Muscle layer of duodenum (tissue), 2 donors: ENCODE measurements at regions not wholly inside any gene's neighbourhood (a gene's known extent, or its start where the extent isn't known, plus 50 kb on each side); places are given as distances from the start of the nearest gene placed in this dataset.

Source experiments
- H3K27ac ChIP-seq: one replicate; pipeline ENCODE4 v1.7.0; 2013; ENCODE audit warnings: mild to moderate bottlenecking, low read length
- H3K27me3 ChIP-seq: one replicate; pipeline ENCODE4 v1.7.0; 2013; ENCODE audit warnings: low read depth, mild to moderate bottlenecking, control low read depth, low read length
- H3K36me3 ChIP-seq, 2 donors: one replicate each; pipeline ENCODE4 v1.7.0; 2013; ENCODE audit warnings: low read length in 2 of 2, control low read depth in 1 of 2, mild to moderate bottlenecking in 1 of 2; ENCODE audit not compliant: insufficient read depth in 2 of 2, control insufficient read depth in 1 of 2
- H3K4me1 ChIP-seq, 2 donors: one replicate each; pipeline ENCODE4 v1.7.0; 2013; ENCODE audit warnings: low read length in 2 of 2, mild to moderate bottlenecking in 2 of 2, control low read depth in 1 of 2, moderate library complexity in 1 of 2; ENCODE audit not compliant: insufficient read depth in 2 of 2, control insufficient read depth in 1 of 2
- H3K4me3 ChIP-seq, 2 donors: one replicate each; pipeline ENCODE4 v1.7.0; 2013; ENCODE audit warnings: low read length in 2 of 2, low read depth in 1 of 2, mild to moderate bottlenecking in 1 of 2
- H3K9me3 ChIP-seq, 2 donors: one replicate each; pipeline ENCODE4 v1.7.0; 2013; ENCODE audit warnings: low read length in 2 of 2, control low read depth in 1 of 2, mild to moderate bottlenecking in 1 of 2; ENCODE audit not compliant: control insufficient read depth in 1 of 2
- donor health status: healthy.

DNA sequence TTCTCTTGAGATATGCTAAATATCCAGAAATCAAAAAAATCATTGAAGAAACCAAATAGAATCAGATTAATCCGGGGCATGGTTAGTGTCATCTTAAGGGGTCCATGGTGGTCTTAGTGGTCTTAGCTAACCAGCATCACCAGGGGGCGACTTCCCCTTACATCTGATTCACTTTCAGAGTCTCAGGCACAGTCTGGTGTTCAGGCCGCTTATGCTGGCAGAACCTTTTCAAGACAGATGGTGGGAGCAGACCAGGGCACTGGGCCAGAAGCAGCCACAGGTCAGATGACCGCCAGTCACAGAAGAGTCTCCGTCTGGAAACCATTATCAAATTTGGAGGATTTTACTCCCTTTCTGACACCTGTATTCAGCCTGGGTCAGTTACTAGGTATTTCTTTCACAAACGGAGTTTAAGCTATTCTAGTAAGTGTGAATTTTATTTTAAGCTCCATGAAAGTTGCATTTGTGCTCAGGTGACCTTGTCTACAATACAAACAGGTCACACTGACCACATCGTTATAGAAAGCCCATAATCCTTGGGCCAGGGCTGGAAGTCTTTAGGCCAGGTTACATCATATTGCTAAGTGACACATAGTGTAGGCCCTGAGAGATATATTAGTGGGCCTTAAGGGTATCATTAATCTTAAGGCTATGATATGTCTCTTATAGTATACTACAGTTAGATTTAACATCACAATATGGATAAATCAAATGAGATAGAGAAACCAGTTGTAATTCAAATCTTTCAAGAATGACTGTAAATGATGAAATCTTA lies 365.5 kb downstream of the GBE1 start:
- H3K4me1 ChIP-seq: no peaks in the 10 kb centered on the region
- no peaks in the 10 kb centered on the region for H3K9me3 ChIP-seq
- H3K27ac ChIP-seq: no peak overlapping the region
- no peak overlapping the region for H3K4me3 ChIP-seq
- no peaks in the 10 kb centered on the region for H3K36me3 ChIP-seq
- H3K27me3 ChIP-seq: no peaks in the 10 kb centered on the region

GRCh38 chr3:81394651-81395524 lies 366.6 kb downstream of the GBE1 start:
- no peaks in the 10 kb centered on the region for H3K9me3 ChIP-seq
- H3K4me3 ChIP-seq: no peak overlapping the region
- no peak overlapping the region for H3K27ac ChIP-seq
- H3K4me1 ChIP-seq: no peaks in the 10 kb centered on the region
- no peaks in the 10 kb centered on the region for H3K27me3 ChIP-seq
- no peaks in the 10 kb centered on the region for H3K36me3 ChIP-seq

GRCh38 chr3:81393251-81393650 lies 368.2 kb downstream of the GBE1 start:
- Histone ChIP-seq H3K36me3 (no peaks in the 10 kb centered on the region), H3K4me1 (no peaks in the 10 kb centered on the region), H3K27me3 (no peaks in the 10 kb centered on the region), H3K4me3 (no peak overlapping the region), H3K9me3 (no peaks in the 10 kb centered on the region), H3K27ac (no peak overlapping the region)

DNA sequence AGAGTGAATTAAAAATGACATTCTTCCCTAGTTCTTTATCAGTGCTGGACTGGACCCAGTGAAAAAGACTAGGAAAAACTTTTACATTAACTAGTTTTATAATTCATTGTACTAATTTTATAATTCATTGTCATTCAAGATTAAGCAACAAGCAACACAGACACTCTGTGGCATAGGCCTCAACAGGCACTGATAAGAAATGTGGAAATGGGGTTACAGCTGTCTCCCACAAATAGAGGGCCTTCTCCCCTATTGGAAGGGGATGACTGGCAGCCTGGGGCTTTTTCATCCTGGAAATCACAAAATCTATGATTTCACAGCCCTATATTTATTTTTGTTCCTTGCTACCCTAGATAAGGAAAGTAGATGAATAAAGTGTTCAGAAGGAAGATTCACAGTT lies 370.6 kb downstream of the GBE1 start:
- H3K36me3 ChIP-seq: no peaks in the 10 kb centered on the region
- no peaks in the 10 kb centered on the region for H3K9me3 ChIP-seq
- no peak overlapping the region for H3K4me3 ChIP-seq
- H3K27me3 ChIP-seq: no peaks in the 10 kb centered on the region
- no peaks in the 10 kb centered on the region for H3K4me1 ChIP-seq
- no peak overlapping the region for H3K27ac ChIP-seq

DNA sequence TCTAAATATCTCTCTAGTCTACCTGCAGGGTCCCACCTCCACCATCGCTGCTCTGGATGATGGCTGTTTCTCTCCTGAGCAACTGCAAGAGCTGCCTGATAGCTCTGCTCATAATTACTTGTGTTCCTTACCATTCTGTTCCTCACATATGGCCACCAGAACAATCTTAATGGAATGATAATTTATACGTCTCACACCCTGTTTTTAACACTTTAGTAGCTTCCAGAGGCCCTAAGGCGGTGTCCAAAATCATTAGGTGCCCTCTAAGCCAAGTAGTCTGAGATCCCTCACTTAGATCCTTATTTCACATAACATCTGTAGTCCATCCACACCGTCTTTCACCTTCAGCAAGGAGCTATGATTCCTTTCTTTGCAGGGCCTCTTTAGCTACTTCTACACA lies 373.3 kb downstream of the GBE1 start:
- Histone ChIP-seq H3K4me3 (no peak overlapping the region), H3K36me3 (no peaks in the 10 kb centered on the region), H3K27ac (no peak overlapping the region), H3K27me3 (no peaks in the 10 kb centered on the region), H3K4me1 (no peaks in the 10 kb centered on the region), H3K9me3 (no peaks in the 10 kb centered on the region)

GRCh38 chr3:81382470-81382869 lies 379.0 kb downstream of the GBE1 start:
- Histone ChIP-seq H3K36me3 (no peaks in the 10 kb centered on the region), H3K27me3 (no peaks in the 10 kb centered on the region)

DNA sequence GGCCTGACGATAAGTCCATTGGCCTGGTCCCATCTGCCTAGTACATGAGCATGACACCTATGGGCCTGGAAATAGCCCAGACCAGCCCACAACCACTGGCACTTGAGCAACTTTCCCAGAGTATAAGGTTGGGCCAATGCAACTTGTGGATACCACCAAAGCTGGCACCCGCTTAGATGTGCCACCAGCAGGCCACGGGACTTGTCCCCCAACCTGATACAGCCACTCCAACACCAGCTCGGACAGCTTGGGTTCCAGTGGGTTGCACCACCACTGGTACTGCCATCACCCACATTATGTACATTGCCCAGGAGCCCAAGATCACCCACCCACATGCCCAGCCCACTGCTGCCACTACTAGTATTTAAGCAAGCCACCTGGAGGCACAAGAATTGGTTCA lies 381.2 kb downstream of the GBE1 start:
- Histone ChIP-seq H3K27ac (no peak overlapping the region), H3K36me3 (no peaks in the 10 kb centered on the region), H3K4me3 (no peak overlapping the region), H3K4me1 (no peaks in the 10 kb centered on the region), H3K27me3 (no peaks in the 10 kb centered on the region), H3K9me3 (no peaks in the 10 kb centered on the region)

More at GRCh38 chr3:81382470-81382869, 379.0 kb downstream of the GBE1 start:
- Histone ChIP-seq H3K27ac (no peak overlapping the region), H3K4me3 (no peak overlapping the region), H3K9me3 (no peaks in the 10 kb centered on the region), H3K4me1 (no peaks in the 10 kb centered on the region)

DNA sequence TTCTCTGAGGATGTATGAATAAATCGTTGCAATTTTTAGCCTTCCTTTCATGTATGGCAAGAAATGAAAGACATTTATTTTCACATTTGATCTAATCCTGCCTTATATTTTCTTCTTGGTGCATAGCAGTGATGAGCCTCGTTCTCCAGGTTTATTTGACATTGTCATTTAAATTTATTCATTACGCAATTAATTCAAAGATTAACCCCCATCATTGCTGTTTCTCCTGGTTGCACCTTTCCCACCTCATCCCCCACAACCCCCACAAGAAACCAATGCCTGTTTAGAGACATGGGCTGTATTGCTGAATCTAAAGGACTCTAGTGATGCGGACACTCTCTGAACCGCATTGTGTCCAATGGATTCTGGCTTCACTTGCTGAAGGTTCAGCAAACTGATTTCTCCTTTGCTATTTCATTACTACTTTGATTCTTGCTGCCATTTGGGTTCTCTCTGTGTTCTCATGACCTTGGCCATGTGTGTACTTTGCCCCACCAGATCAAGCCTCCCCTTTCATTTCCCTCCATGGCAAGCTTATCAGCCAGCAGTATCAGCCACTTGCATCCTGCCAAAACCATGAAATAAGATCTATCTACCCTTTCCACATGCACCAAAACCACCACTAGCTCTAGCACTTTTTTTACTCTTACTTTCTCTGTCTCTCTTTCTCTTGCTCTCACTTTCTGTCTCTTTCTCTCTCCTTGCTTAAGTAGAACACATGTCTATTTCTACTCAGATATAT lies 382.7 kb downstream of the GBE1 start:
- no peaks in the 10 kb centered on the region for H3K9me3 ChIP-seq
- H3K27me3 ChIP-seq: no peaks in the 10 kb centered on the region
- H3K4me1 ChIP-seq: no peaks in the 10 kb centered on the region
- H3K4me3 ChIP-seq: no peak overlapping the region
- H3K36me3 ChIP-seq: no peaks in the 10 kb centered on the region
- H3K27ac ChIP-seq: no peak overlapping the region

DNA sequence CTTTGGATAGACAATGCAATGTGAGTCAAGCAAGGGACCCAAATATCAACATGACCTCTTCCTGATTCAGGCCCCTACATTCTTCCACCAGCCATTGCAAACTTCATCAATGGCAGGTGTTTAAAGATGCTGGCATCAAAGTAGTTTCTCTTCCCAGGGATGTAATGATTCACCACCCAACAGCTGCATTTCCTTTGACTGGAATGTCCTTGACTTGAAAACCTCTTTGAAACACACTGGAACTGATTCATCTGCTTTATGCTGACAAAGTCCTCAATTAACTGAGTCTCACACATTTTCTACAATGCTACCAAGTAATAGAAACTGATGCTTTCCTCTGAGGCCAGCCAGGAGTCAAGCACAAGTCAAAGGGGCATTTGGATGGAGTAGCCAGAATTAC lies 385.5 kb downstream of the GBE1 start:
- Histone ChIP-seq H3K27me3 (no peaks in the 10 kb centered on the region), H3K9me3 (no peaks in the 10 kb centered on the region), H3K36me3 (no peaks in the 10 kb centered on the region), H3K4me1 (no peaks in the 10 kb centered on the region), H3K4me3 (no peak overlapping the region), H3K27ac (no peak overlapping the region)

GRCh38 chr3:81364411-81364810 lies 397.0 kb downstream of the GBE1 start:
- H3K4me1 ChIP-seq: no peaks in the 10 kb centered on the region
- no peaks in the 10 kb centered on the region for H3K27me3 ChIP-seq
- no peaks in the 10 kb centered on the region for H3K36me3 ChIP-seq
- peaks cover 0 to 9% of the 10 kb centered on the region in 2 donors for H3K9me3 ChIP-seq
- no peak overlapping the region for H3K4me3 ChIP-seq
- H3K27ac ChIP-seq: no peak overlapping the region

DNA sequence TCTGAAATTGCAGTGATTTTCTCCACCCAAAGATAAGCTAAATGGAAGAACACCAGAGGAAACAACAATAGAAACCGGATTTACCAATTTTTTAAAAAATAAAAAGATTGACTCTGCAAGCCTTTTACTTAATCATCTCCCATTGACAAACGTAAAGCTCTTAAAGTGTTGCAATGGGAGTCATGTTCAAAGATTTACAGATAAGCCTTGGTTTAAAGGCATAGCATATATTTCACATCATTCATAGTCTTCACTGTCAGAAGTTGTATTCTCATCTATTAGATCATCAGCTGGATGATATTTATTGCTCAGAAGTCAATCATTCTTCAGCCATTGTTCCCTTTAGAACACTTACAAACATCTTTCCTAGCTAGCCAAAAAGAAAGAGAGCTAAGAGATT lies 397.6 kb downstream of the GBE1 start:
- H3K27me3 ChIP-seq: no peaks in the 10 kb centered on the region
- peaks cover 0 to 9% of the 10 kb centered on the region in 2 donors for H3K9me3 ChIP-seq
- H3K27ac ChIP-seq: no peak overlapping the region
- H3K36me3 ChIP-seq: no peaks in the 10 kb centered on the region
- H3K4me1 ChIP-seq: no peaks in the 10 kb centered on the region
- H3K4me3 ChIP-seq: no peak overlapping the region
